Adrenal gland (tissue), 5 donors: ENCODE measurements at regions not wholly inside any gene's neighbourhood (a gene's known extent, or its start where the extent isn't known, plus 50 kb on each side); places are given as distances from the start of the nearest gene placed in this dataset.

Source experiments
- POLR2A ChIP-seq, 2 donors: fragments of 450-650 bp; IDR thresholded peaks; one replicate each; pipeline ENCODE4 v1.6.1; 2017; ENCODE audit warnings: antibody characterized with exemption in 2 of 2, mild to moderate bottlenecking in 2 of 2, moderate library complexity in 1 of 2
- TF ChIP-seq, protein P1 (sequence below), 6 experiments: fragments of 450-650 bp in 4 of 6; fragments of 200-600 bp in 2 of 6; sonication (generic) in 1 of 6; IDR thresholded peaks; 1 replicate in 5 of 6; 2 replicates in 1 of 6; pipeline versions ENCODE4 v1.5.1 to v1.8.0; 2016 to 2021; ENCODE audit warnings: antibody characterized with exemption in 6 of 6, mild to moderate bottlenecking in 2 of 6, moderate library complexity in 1 of 6
- donor health status: DM: no; HTN: no; CAD: no.

- TF ChIP-seq, protein P1, sequence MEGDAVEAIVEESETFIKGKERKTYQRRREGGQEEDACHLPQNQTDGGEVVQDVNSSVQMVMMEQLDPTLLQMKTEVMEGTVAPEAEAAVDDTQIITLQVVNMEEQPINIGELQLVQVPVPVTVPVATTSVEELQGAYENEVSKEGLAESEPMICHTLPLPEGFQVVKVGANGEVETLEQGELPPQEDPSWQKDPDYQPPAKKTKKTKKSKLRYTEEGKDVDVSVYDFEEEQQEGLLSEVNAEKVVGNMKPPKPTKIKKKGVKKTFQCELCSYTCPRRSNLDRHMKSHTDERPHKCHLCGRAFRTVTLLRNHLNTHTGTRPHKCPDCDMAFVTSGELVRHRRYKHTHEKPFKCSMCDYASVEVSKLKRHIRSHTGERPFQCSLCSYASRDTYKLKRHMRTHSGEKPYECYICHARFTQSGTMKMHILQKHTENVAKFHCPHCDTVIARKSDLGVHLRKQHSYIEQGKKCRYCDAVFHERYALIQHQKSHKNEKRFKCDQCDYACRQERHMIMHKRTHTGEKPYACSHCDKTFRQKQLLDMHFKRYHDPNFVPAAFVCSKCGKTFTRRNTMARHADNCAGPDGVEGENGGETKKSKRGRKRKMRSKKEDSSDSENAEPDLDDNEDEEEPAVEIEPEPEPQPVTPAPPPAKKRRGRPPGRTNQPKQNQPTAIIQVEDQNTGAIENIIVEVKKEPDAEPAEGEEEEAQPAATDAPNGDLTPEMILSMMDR (IDR thresholded peaks at IDR 0.05): no peak
- TF ChIP-seq POLR2A (IDR thresholded peaks at IDR 0.05): no peak
These were observed 307.2 kb downstream of the FRK start for GRCh38 chr6:115753446-115753845.
